NB4 (cell line): ENCODE measurements at regions not wholly inside any gene's neighbourhood (a gene's known extent, or its start where the extent isn't known, plus 50 kb on each side); places are given as distances from the start of the nearest gene placed in this dataset.

ENCODE experiments used
- DNase-seq: peaks from one replicate; pipeline ENCODE4 v3.0.0; 2010; ENCODE audit warnings: low read depth
- H3K4me3 ChIP-seq: one replicate; pipeline ENCODE4 v1.5.1; 2011; ENCODE audit warnings: mild to moderate bottlenecking, low read depth, low read length, moderate library complexity
- CTCF ChIP-seq: IDR thresholded peaks from one replicate; pipeline ENCODE4 v1.5.1; 2012; ENCODE audit warnings: low read depth, low read length
- MAX ChIP-seq: IDR thresholded peaks from 2 replicates; pipeline ENCODE4 v1.6.1; 2011; ENCODE audit warnings: low read depth, low read length
- MYC ChIP-seq: IDR thresholded peaks from 2 replicates; pipeline ENCODE4 v1.6.1; 2011; ENCODE audit warnings: low read depth, low read length
- POLR2A ChIP-seq: IDR thresholded peaks from 2 replicates; pipeline ENCODE4 v1.6.1; 2011; ENCODE audit warnings: mild to moderate bottlenecking; ENCODE audit not compliant: insufficient read length; ENCODE audit errors: extremely low read depth

GRCh38 chr7:50199824-50200223 is 104.7 kb upstream of the IKZF1 start:
- no peak for TF ChIP-seq POLR2A
- no peak for TF ChIP-seq MYC
- no peak for TF ChIP-seq CTCF
- TF ChIP-seq MAX = no peak
- no peak for DNase-seq
- H3K4me3 ChIP-seq = no peak overlapping the region

- no peak overlapping the region for H3K4me3 ChIP-seq
- TF ChIP-seq CTCF (no peak), POLR2A (no peak), MYC (no peak), MAX (no peak)
- DNase-seq = peak; percentile 26
Measured at GRCh38 chr7:50197549-50197948, 104.5 kb upstream of the ZPBP start.

- no peak overlapping the region for H3K4me3 ChIP-seq
- TF ChIP-seq MAX (no peak), POLR2A (no peak), MYC (no peak), CTCF (no peak)
- no peak for DNase-seq
Measured at GRCh38 chr7:50196719-50197118, 103.7 kb upstream of the ZPBP start.

GRCh38 chr7:50190776-50191175 is 97.7 kb upstream of the ZPBP start:
- no peak for TF ChIP-seq POLR2A
- TF ChIP-seq MYC = no peak
- no peak for TF ChIP-seq CTCF
- TF ChIP-seq MAX = no peak
- DNase-seq = no peak
- H3K4me3 ChIP-seq = no peak overlapping the region

GRCh38 chr7:50189371-50189770 is 96.3 kb upstream of the ZPBP start:
- no peak for TF ChIP-seq CTCF
- no peak for TF ChIP-seq MYC
- no peak for TF ChIP-seq MAX
- no peak for TF ChIP-seq POLR2A
- no peak for DNase-seq
- no peak overlapping the region for H3K4me3 ChIP-seq

GRCh38 chr7:50185951-50186682 is 93.1 kb upstream of the ZPBP start:
- DNase-seq = no peak
- TF ChIP-seq POLR2A = no peak
- TF ChIP-seq MAX = no peak
- no peak for TF ChIP-seq CTCF
- no peak for TF ChIP-seq MYC
- H3K4me3 ChIP-seq = no peak overlapping the region
